Natural killer cell (primary cell): ENCODE measurements at regions not wholly inside any gene's neighbourhood (a gene's known extent, or its start where the extent isn't known, plus 50 kb on each side); places are given as distances from the start of the nearest gene placed in this dataset.

Experiments
- ATAC-seq, 3 donors: fragments of 150-1000 bp in 2 of 3; fragments of 200-7000 bp in 1 of 3; cut with Tn5 transposase; 1 replicate in 1 of 3; 2 replicates in 2 of 3; pipeline ENCODE4 v1.10.0; 2021; ENCODE audit warnings: mild to moderate bottlenecking in 2 of 3, moderate library complexity in 2 of 3
- DNase-seq, 2 donors: peaks; one replicate each; pipeline versions ENCODE4 v3.0.0 to v3.0.0-alpha.2; 2013 to 2021; ENCODE audit warnings: mixed read lengths in 1 of 2
- H3K27ac ChIP-seq: one replicate; pipeline ENCODE4 v1.5.1; 2013; ENCODE audit warnings: mild to moderate bottlenecking, low read length
- H3K27me3 ChIP-seq: one replicate; pipeline ENCODE4 v1.6.1; 2013; ENCODE audit warnings: low read length; ENCODE audit not compliant: control insufficient read depth, insufficient read depth
- H3K36me3 ChIP-seq: one replicate; pipeline ENCODE4 v1.6.1; 2013; ENCODE audit warnings: low read length; ENCODE audit not compliant: control insufficient read depth, insufficient read depth
- H3K4me1 ChIP-seq: one replicate; pipeline ENCODE4 v1.6.1; 2013; ENCODE audit warnings: low read length; ENCODE audit not compliant: control insufficient read depth, insufficient read depth
- H3K4me3 ChIP-seq: one replicate; pipeline ENCODE4 v1.5.1; 2013; ENCODE audit warnings: low read length
- H3K9me3 ChIP-seq: one replicate; pipeline ENCODE4 v1.6.1; 2013; ENCODE audit warnings: low read length; ENCODE audit not compliant: control insufficient read depth, insufficient read depth
- H3K27ac Mint-ChIP-seq, 2 donors: one replicate each; pipeline ENCODE4 v1.8.0; 2022; ENCODE audit warnings: mild to moderate bottlenecking in 2 of 2, mixed read lengths in 2 of 2, moderate library complexity in 1 of 2
- H3K27me3 Mint-ChIP-seq, 2 donors: one replicate each; pipeline ENCODE4 v1.8.0; 2022; ENCODE audit warnings: low read depth in 2 of 2, mixed read lengths in 2 of 2
- H3K36me3 Mint-ChIP-seq: one replicate; pipeline ENCODE4 v1.8.0; 2022; ENCODE audit warnings: mixed read lengths
- H3K4me1 Mint-ChIP-seq, 2 donors: one replicate each; pipeline ENCODE4 v1.8.0; 2022; ENCODE audit warnings: mixed read lengths in 2 of 2
- H3K4me3 Mint-ChIP-seq: one replicate; pipeline ENCODE4 v1.8.0; 2022; ENCODE audit warnings: mild to moderate bottlenecking, moderate library complexity, mixed read lengths
- H3K9me3 Mint-ChIP-seq, 2 donors: one replicate each; pipeline ENCODE4 v1.8.0; 2022; ENCODE audit warnings: mixed read lengths in 2 of 2
- WGBS: methylation state at CpG from one replicate; pipeline ENCODE4 v1.1.7; 2013; ENCODE audit warnings: missing lambda C conversion rate; ENCODE audit not compliant: insufficient coverage; 5-methylcytosine and 5-hydroxymethylcytosine counted together
- intact Hi-C: fragments of 100-400 bp; cut with micrococcal nuclease; formaldehyde crosslinking; loops from one replicate; pipeline ENCODE4 v1.14.2; 2022
- TF ChIP-seq, protein P1 (sequence below): fragments of 200-600 bp; IDR thresholded peaks from one replicate; pipeline ENCODE4 v1.8.0; 2022; ENCODE audit warnings: antibody characterized with exemption

GRCh38 chr6:115460913-115461312 is 599.8 kb downstream of the FRK start:
- Histone ChIP-seq H3K27ac (no peak overlapping the region), H3K36me3 (no peaks in the 10 kb centered on the region), H3K9me3 (peaks cover 6% of the 10 kb centered on the region), H3K27me3 (no peaks in the 10 kb centered on the region), H3K4me3 (no peak overlapping the region), H3K4me1 (no peaks in the 10 kb centered on the region)
- Mint-ChIP-seq H3K4me1 (no peaks in the 10 kb centered on the region), H3K4me3 (no peak overlapping the region), H3K9me3 (peaks cover 19 to 30% of the 10 kb centered on the region in 2 donors), H3K36me3 (no peaks in the 10 kb centered on the region), H3K27ac (no peak overlapping the region), H3K27me3 (no peaks in the 10 kb centered on the region)
- intact Hi-C loops = no loop called here
- TF ChIP-seq, protein P1, sequence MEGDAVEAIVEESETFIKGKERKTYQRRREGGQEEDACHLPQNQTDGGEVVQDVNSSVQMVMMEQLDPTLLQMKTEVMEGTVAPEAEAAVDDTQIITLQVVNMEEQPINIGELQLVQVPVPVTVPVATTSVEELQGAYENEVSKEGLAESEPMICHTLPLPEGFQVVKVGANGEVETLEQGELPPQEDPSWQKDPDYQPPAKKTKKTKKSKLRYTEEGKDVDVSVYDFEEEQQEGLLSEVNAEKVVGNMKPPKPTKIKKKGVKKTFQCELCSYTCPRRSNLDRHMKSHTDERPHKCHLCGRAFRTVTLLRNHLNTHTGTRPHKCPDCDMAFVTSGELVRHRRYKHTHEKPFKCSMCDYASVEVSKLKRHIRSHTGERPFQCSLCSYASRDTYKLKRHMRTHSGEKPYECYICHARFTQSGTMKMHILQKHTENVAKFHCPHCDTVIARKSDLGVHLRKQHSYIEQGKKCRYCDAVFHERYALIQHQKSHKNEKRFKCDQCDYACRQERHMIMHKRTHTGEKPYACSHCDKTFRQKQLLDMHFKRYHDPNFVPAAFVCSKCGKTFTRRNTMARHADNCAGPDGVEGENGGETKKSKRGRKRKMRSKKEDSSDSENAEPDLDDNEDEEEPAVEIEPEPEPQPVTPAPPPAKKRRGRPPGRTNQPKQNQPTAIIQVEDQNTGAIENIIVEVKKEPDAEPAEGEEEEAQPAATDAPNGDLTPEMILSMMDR = no peak
- ATAC-seq (no peak), DNase-seq (no peak)
- no CpG with 5 or more reads among the region's 1 CpG for WGBS

- Histone ChIP-seq H3K36me3 (no peaks in the 10 kb centered on the region), H3K9me3 (no peaks in the 10 kb centered on the region), H3K27me3 (no peaks in the 10 kb centered on the region), H3K4me1 (no peaks in the 10 kb centered on the region), H3K4me3 (no peak overlapping the region), H3K27ac (no peak overlapping the region)
- intact Hi-C loops = no loop called here
- Mint-ChIP-seq H3K4me1 (no peaks in the 10 kb centered on the region), H3K9me3 (peaks cover 2 to 8% of the 10 kb centered on the region in 2 donors), H3K27ac (no peak overlapping the region), H3K36me3 (no peaks in the 10 kb centered on the region), H3K4me3 (no peak overlapping the region), H3K27me3 (no peaks in the 10 kb centered on the region)
- DNase-seq (no peak), ATAC-seq (no peak)
- TF ChIP-seq, protein P1 = no peak
Measured at GRCh38 chr6:115456848-115457247, 603.8 kb downstream of the FRK start.

- Histone ChIP-seq H3K27ac (no peak overlapping the region), H3K27me3 (no peaks in the 10 kb centered on the region), H3K9me3 (peaks cover 2% of the 10 kb centered on the region), H3K4me3 (no peak overlapping the region), H3K4me1 (no peaks in the 10 kb centered on the region), H3K36me3 (no peaks in the 10 kb centered on the region)
- Mint-ChIP-seq H3K27ac (no peak overlapping the region), H3K36me3 (no peaks in the 10 kb centered on the region), H3K4me3 (no peak overlapping the region), H3K4me1 (no peaks in the 10 kb centered on the region), H3K27me3 (no peaks in the 10 kb centered on the region), H3K9me3 (peaks cover 7 to 14% of the 10 kb centered on the region in 2 donors)
- intact Hi-C loops = no loop called here
- TF ChIP-seq, protein P1 = no peak
- 93% methylated on average over 4 of the region's 4 CpGs for WGBS
- DNase-seq (no peak), ATAC-seq (no peak)
Measured at GRCh38 chr6:115443825-115444478, 616.7 kb downstream of the FRK start.

DNA sequence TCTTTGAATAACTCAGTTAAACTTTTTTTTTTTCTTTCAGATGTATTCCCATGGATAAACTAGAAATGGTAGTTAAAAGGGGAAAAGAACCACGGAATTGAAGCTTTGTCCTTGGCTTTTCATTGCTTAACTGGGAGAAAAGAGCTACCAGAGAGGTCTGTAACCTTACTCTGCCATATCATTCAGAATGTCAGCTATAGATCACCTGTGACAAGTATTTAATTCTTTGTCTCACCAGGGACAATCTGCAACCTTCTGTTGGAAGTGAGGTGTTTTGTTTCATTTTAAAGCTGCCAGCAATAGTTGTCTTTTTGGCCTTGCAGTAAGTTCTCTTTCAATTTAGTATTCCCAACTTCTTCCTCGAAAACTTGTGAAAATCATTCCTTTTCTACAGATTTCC is 618.4 kb downstream of the FRK start:
- Histone ChIP-seq H3K9me3 (peaks cover 3% of the 10 kb centered on the region), H3K4me3 (no peak overlapping the region), H3K27ac (no peak overlapping the region), H3K27me3 (no peaks in the 10 kb centered on the region), H3K36me3 (no peaks in the 10 kb centered on the region), H3K4me1 (no peaks in the 10 kb centered on the region)
- TF ChIP-seq, protein P1 = no peak
- intact Hi-C loops = no loop called here
- Mint-ChIP-seq H3K4me1 (no peaks in the 10 kb centered on the region), H3K4me3 (no peak overlapping the region), H3K9me3 (peaks cover 11 to 19% of the 10 kb centered on the region in 2 donors), H3K36me3 (no peaks in the 10 kb centered on the region), H3K27ac (no peak overlapping the region), H3K27me3 (no peaks in the 10 kb centered on the region)
- WGBS = 58% methylated on average over 2 of the region's 2 CpGs
- no peak for DNase-seq
- ATAC-seq = no peak
